Liver (tissue), 3 donors: ENCODE measurements at regions not wholly inside any gene's neighbourhood (a gene's known extent, or its start where the extent isn't known, plus 50 kb on each side); places are given as distances from the start of the nearest gene placed in this dataset.

Experiments used
- CTCF ChIP-seq: fragments of 150-350 bp; IDR thresholded peaks from 2 replicates; pipeline ENCODE4 v1.5.1; 2017; ENCODE audit warnings: improper control_type of control experiment, low read depth, low read length; ENCODE audit not compliant: missing input control
- RXRA ChIP-seq, 2 donors: IDR thresholded peaks; 2 replicates each; pipeline ENCODE4 v1.6.1; 2017 to 2018; ENCODE audit warnings: antibody characterized with exemption in 2 of 2, mild to moderate bottlenecking in 1 of 2
- SP1 ChIP-seq: IDR thresholded peaks from 2 replicates; pipeline ENCODE4 v1.6.1; 2018; ENCODE audit warnings: antibody characterized with exemption, mild to moderate bottlenecking
- TAF1 ChIP-seq: conservative IDR thresholded peaks from 2 replicates; pipeline ENCODE4 v1.6.1; 2016; ENCODE audit warnings: antibody characterized with exemption, mild to moderate bottlenecking
- donor health status: healthy.
- donor health status: healthy.

GRCh38 chr16:5873221-5873620 lies 775.6 kb upstream of the EEF2KMT start:
- no peak for TF ChIP-seq TAF1
- TF ChIP-seq SP1, result no peak
- TF ChIP-seq RXRA (IDR thresholded peaks at IDR 0.05), result no peak
- no peak for TF ChIP-seq CTCF
